H1 (cell line): ENCODE measurements at regions not wholly inside any gene's neighbourhood (a gene's known extent, or its start where the extent isn't known, plus 50 kb on each side); places are given as distances from the start of the nearest gene placed in this dataset.

Experiments
- ASH2L ChIP-seq: fragments of 200-600, 300-600 bp; sonication (generic); IDR thresholded peaks from one replicate; pipeline ENCODE4 v1.7.1; 2017; ENCODE audit warnings: low read length
- CBX5 ChIP-seq: fragments of 300-800, 300-1000 bp; sonication (generic); IDR thresholded peaks from 2 replicates; pipeline ENCODE4 v1.7.1; 2016; ENCODE audit warnings: antibody characterized with exemption, low read length, low read depth
- CBX8 ChIP-seq: fragments of 300-800, 300-1000 bp; sonication (generic); IDR thresholded peaks from 2 replicates; pipeline ENCODE4 v1.7.1; 2016; ENCODE audit warnings: low read depth, low read length, borderline replicate concordance
- FOSL1 ChIP-seq: IDR thresholded peaks from 2 replicates; pipeline ENCODE4 v1.6.1; 2011; ENCODE audit warnings: mild to moderate bottlenecking, low read depth, low read length, moderate library complexity; ENCODE audit not compliant: insufficient read depth
- KDM5A ChIP-seq: fragments of 200-600 bp; IDR thresholded peaks from 2 replicates; pipeline ENCODE4 v1.7.1; 2012; ENCODE audit warnings: mild to moderate bottlenecking, low read length, inconsistent platforms, mixed read lengths
- POLR2AphosphoS5 ChIP-seq: IDR thresholded peaks from 2 replicates; pipeline ENCODE4 v1.6.1; 2011; ENCODE audit warnings: low read depth, low read length
- POU5F1 ChIP-seq: IDR thresholded peaks from 2 replicates; pipeline ENCODE4 v1.6.1; 2011; ENCODE audit warnings: low read depth, mild to moderate bottlenecking, low read length, moderate library complexity
- SP1 ChIP-seq: IDR thresholded peaks from 2 replicates; pipeline ENCODE4 v1.6.1; 2011; ENCODE audit warnings: low read depth, low read length
- YY1 ChIP-seq: IDR thresholded peaks from 2 replicates; pipeline ENCODE4 v1.6.1; 2011; ENCODE audit warnings: low read depth, mild to moderate bottlenecking, low read length
- TF ChIP-seq, protein P1 (sequence below): fragments of 300-600 bp; sonication (generic); IDR thresholded peaks from 2 replicates; pipeline ENCODE4 v1.7.1; 2012; ENCODE audit warnings: low read length, moderate library complexity, mild to moderate bottlenecking, inconsistent platforms; ENCODE audit not compliant: insufficient replicate concordance

DNA sequence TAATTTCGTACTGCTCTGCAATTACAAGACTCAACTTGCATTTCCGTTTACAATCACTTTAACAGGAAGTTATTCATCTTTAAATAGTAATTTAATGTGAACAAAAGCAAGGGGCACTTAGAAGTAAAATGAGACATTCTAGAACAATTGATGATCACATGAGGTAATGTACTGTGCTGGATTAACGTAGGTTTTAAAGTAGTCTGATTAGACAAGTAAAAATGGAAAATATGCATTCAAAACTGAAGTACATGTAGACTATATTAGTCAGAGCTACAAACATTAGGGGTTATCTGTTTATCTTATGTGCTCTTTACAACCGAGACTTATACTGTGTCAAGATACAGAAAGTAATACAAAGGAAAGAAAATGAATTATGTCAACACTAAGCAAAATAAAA is 1528.0 kb downstream of the SLITRK5 start (continued):
- TF ChIP-seq, protein P1, sequence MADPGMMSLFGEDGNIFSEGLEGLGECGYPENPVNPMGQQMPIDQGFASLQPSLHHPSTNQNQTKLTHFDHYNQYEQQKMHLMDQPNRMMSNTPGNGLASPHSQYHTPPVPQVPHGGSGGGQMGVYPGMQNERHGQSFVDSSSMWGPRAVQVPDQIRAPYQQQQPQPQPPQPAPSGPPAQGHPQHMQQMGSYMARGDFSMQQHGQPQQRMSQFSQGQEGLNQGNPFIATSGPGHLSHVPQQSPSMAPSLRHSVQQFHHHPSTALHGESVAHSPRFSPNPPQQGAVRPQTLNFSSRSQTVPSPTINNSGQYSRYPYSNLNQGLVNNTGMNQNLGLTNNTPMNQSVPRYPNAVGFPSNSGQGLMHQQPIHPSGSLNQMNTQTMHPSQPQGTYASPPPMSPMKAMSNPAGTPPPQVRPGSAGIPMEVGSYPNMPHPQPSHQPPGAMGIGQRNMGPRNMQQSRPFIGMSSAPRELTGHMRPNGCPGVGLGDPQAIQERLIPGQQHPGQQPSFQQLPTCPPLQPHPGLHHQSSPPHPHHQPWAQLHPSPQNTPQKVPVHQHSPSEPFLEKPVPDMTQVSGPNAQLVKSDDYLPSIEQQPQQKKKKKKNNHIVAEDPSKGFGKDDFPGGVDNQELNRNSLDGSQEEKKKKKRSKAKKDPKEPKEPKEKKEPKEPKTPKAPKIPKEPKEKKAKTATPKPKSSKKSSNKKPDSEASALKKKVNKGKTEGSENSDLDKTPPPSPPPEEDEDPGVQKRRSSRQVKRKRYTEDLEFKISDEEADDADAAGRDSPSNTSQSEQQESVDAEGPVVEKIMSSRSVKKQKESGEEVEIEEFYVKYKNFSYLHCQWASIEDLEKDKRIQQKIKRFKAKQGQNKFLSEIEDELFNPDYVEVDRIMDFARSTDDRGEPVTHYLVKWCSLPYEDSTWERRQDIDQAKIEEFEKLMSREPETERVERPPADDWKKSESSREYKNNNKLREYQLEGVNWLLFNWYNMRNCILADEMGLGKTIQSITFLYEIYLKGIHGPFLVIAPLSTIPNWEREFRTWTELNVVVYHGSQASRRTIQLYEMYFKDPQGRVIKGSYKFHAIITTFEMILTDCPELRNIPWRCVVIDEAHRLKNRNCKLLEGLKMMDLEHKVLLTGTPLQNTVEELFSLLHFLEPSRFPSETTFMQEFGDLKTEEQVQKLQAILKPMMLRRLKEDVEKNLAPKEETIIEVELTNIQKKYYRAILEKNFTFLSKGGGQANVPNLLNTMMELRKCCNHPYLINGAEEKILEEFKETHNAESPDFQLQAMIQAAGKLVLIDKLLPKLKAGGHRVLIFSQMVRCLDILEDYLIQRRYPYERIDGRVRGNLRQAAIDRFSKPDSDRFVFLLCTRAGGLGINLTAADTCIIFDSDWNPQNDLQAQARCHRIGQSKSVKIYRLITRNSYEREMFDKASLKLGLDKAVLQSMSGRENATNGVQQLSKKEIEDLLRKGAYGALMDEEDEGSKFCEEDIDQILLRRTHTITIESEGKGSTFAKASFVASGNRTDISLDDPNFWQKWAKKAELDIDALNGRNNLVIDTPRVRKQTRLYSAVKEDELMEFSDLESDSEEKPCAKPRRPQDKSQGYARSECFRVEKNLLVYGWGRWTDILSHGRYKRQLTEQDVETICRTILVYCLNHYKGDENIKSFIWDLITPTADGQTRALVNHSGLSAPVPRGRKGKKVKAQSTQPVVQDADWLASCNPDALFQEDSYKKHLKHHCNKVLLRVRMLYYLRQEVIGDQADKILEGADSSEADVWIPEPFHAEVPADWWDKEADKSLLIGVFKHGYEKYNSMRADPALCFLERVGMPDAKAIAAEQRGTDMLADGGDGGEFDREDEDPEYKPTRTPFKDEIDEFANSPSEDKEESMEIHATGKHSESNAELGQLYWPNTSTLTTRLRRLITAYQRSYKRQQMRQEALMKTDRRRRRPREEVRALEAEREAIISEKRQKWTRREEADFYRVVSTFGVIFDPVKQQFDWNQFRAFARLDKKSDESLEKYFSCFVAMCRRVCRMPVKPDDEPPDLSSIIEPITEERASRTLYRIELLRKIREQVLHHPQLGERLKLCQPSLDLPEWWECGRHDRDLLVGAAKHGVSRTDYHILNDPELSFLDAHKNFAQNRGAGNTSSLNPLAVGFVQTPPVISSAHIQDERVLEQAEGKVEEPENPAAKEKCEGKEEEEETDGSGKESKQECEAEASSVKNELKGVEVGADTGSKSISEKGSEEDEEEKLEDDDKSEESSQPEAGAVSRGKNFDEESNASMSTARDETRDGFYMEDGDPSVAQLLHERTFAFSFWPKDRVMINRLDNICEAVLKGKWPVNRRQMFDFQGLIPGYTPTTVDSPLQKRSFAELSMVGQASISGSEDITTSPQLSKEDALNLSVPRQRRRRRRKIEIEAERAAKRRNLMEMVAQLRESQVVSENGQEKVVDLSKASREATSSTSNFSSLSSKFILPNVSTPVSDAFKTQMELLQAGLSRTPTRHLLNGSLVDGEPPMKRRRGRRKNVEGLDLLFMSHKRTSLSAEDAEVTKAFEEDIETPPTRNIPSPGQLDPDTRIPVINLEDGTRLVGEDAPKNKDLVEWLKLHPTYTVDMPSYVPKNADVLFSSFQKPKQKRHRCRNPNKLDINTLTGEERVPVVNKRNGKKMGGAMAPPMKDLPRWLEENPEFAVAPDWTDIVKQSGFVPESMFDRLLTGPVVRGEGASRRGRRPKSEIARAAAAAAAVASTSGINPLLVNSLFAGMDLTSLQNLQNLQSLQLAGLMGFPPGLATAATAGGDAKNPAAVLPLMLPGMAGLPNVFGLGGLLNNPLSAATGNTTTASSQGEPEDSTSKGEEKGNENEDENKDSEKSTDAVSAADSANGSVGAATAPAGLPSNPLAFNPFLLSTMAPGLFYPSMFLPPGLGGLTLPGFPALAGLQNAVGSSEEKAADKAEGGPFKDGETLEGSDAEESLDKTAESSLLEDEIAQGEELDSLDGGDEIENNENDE, result no peak
- TF ChIP-seq POLR2AphosphoS5 (no peak), CBX5 (no peak), SP1 (no peak), FOSL1 (no peak), KDM5A (no peak), YY1 (no peak), ASH2L (no peak), CBX8 (no peak), POU5F1 (no peak)
